SU-DHL-6 (cell line): ENCODE measurements at regions not wholly inside any gene's neighbourhood (a gene's known extent, or its start where the extent isn't known, plus 50 kb on each side); places are given as distances from the start of the nearest gene placed in this dataset.

Source experiments
- H2AFZ ChIP-seq: fragments of 200-600 bp; sonication (generic); 2 replicates; pipeline ENCODE4 v1.6.1; 2014; ENCODE audit warnings: low read depth, mild to moderate bottlenecking, moderate library complexity, mixed read lengths, antibody characterized with exemption, low read length; ENCODE audit not compliant: severe bottlenecking
- H3F3A ChIP-seq: fragments of 200-600 bp; shearing (Covaris generic); 2 replicates; pipeline ENCODE4 v1.6.0; 2016; ENCODE audit warnings: antibody characterized with exemption, mild to moderate bottlenecking; ENCODE audit not compliant: insufficient read depth
- H3K27ac ChIP-seq: fragments of 200-600 bp; sonication (generic); 2 replicates; pipeline ENCODE4 v1.5.1; 2016; ENCODE audit warnings: low read depth, mild to moderate bottlenecking, low read length, moderate library complexity, mixed read lengths
- H3K27me3 ChIP-seq: fragments of 200-600 bp; sonication (generic), shearing (Covaris generic); 2 replicates; pipeline ENCODE4 v1.6.0; 2014; ENCODE audit warnings: mild to moderate bottlenecking, low read length
- H3K36me3 ChIP-seq: fragments of 200-600 bp; sonication (generic); 2 replicates; pipeline ENCODE4 v1.6.1; 2014; ENCODE audit warnings: mild to moderate bottlenecking, low read length, mixed read lengths
- H3K4me2 ChIP-seq: fragments of 300-600, 200-600 bp; shearing (Covaris generic), sonication (generic); 2 replicates; pipeline ENCODE4 v1.6.0; 2014; ENCODE audit warnings: low read length, low read depth, mild to moderate bottlenecking; ENCODE audit not compliant: poor library complexity, severe bottlenecking
- H3K4me3 ChIP-seq: fragments of 200-600 bp; sonication (generic); 2 replicates; pipeline ENCODE4 v1.5.1; 2014; ENCODE audit warnings: antibody characterized with exemption, low read length, mild to moderate bottlenecking, mixed read lengths; ENCODE audit not compliant: insufficient read depth, poor library complexity, severe bottlenecking
- H3K79me2 ChIP-seq: fragments of 200-600 bp; sonication (generic); 2 replicates; pipeline ENCODE4 v1.6.1; 2014; ENCODE audit warnings: mild to moderate bottlenecking, low read length, moderate library complexity; ENCODE audit not compliant: insufficient read depth
- H3K9ac ChIP-seq: fragments of 200-600 bp; sonication (generic); 2 replicates; pipeline ENCODE4 v1.7.0; 2014; ENCODE audit warnings: mild to moderate bottlenecking, low read length
- H3K9me2 ChIP-seq: fragments of 200-600 bp; sonication (generic); replicated peaks from 2 replicates; pipeline ENCODE4 v1.6.1; 2014; ENCODE audit warnings: low read length; ENCODE audit not compliant: insufficient read depth
- H3K9me3 ChIP-seq: fragments of 200-600 bp; sonication (generic); 2 replicates; pipeline ENCODE4 v1.6.1; 2014; ENCODE audit warnings: low read length, mixed read lengths; ENCODE audit not compliant: insufficient read depth
- H4K20me1 ChIP-seq: fragments of 200-600 bp; sonication (generic); 2 replicates; pipeline ENCODE4 v1.6.1; 2014; ENCODE audit warnings: low read depth, mild to moderate bottlenecking, antibody characterized with exemption, low read length, moderate library complexity, mixed read lengths
- EZH2phosphoT487 ChIP-seq: fragments of 200-600 bp; sonication (generic), shearing (Covaris generic); conservative IDR thresholded peaks from 2 replicates; pipeline ENCODE4 v1.6.1; 2018; ENCODE audit warnings: mild to moderate bottlenecking, antibody characterized with exemption, low read length, moderate library complexity, mixed read lengths
- TF ChIP-seq, protein P1 (sequence below): fragments of 200-600 bp; sonication (generic); IDR thresholded peaks from one replicate; pipeline ENCODE4 v1.5.1; 2017; ENCODE audit warnings: antibody characterized with exemption, mild to moderate bottlenecking, low read length, moderate library complexity; ENCODE audit not compliant: insufficient read depth, poor library complexity, severe bottlenecking

DNA sequence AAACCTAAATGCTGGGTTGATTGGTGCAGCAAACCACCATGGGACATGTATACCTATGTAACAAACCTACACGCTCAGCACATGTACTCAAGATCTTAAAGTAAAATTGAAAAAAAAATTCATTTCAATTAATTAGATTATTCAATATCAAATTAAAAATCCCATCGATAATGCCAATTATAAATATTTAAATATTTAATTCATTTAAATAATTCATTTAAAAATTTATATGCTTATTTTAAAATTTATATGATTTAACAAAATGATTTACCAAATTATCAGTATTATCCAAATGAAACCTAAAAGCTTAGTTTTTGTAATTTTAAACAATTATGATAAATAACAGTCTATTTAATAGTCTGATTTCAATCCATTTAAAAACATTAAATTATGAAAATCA, 560.4 kb downstream of the NUP35 start:
- Histone ChIP-seq H3K4me2 (no peak overlapping the region), H3K79me2 (no peaks in the 10 kb centered on the region), H3K27me3 (no peaks in the 10 kb centered on the region), H4K20me1 (no peaks in the 10 kb centered on the region), H3F3A (no peaks in the 10 kb centered on the region), H3K27ac (no peak overlapping the region), H3K36me3 (no peaks in the 10 kb centered on the region), H3K9me3 (no peaks in the 10 kb centered on the region), H2AFZ (no peak overlapping the region), H3K4me3 (no peak overlapping the region), H3K9me2 (no peaks in the 10 kb centered on the region), H3K9ac (no peak overlapping the region)
- TF ChIP-seq, protein P1, sequence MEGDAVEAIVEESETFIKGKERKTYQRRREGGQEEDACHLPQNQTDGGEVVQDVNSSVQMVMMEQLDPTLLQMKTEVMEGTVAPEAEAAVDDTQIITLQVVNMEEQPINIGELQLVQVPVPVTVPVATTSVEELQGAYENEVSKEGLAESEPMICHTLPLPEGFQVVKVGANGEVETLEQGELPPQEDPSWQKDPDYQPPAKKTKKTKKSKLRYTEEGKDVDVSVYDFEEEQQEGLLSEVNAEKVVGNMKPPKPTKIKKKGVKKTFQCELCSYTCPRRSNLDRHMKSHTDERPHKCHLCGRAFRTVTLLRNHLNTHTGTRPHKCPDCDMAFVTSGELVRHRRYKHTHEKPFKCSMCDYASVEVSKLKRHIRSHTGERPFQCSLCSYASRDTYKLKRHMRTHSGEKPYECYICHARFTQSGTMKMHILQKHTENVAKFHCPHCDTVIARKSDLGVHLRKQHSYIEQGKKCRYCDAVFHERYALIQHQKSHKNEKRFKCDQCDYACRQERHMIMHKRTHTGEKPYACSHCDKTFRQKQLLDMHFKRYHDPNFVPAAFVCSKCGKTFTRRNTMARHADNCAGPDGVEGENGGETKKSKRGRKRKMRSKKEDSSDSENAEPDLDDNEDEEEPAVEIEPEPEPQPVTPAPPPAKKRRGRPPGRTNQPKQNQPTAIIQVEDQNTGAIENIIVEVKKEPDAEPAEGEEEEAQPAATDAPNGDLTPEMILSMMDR, result no peak
- no peak for TF ChIP-seq EZH2phosphoT487

DNA sequence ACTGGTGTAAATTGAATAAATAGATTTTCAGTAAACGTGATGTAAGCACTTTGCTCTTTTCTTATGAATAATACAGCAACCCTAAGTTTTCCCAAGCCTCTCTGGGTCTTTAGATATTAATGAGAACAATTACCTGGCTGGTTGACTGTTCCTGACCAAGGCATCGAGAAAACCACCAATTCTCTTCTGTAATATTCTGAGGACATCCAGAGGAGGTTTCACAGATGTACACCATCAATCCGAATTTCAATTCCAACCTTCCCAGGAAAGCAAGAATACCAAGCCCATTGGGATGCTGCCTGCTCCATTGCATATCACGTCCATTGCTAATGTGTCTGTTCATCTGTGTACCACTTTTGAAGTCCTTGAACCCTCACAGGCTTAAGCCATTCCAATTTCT, 571.8 kb downstream of the NUP35 start:
- no peak overlapping the region for H3K4me3 ChIP-seq
- H3K79me2 ChIP-seq, result no peaks in the 10 kb centered on the region
- H3K9me3 ChIP-seq, result peaks cover 16% of the 10 kb centered on the region; the same call in 1 of the 2 replicates
- H3K9ac ChIP-seq, result no peak overlapping the region
- no peaks in the 10 kb centered on the region for H3K27me3 ChIP-seq
- H3K27ac ChIP-seq, result no peak overlapping the region
- no peaks in the 10 kb centered on the region for H3K9me2 ChIP-seq
- no peaks in the 10 kb centered on the region for H4K20me1 ChIP-seq
- no peaks in the 10 kb centered on the region for H3K36me3 ChIP-seq
- no peak overlapping the region for H2AFZ ChIP-seq
- H3F3A ChIP-seq, result no peaks in the 10 kb centered on the region
- TF ChIP-seq, protein P1, result no peak
- no peak for TF ChIP-seq EZH2phosphoT487
- no peak overlapping the region for H3K4me2 ChIP-seq

DNA sequence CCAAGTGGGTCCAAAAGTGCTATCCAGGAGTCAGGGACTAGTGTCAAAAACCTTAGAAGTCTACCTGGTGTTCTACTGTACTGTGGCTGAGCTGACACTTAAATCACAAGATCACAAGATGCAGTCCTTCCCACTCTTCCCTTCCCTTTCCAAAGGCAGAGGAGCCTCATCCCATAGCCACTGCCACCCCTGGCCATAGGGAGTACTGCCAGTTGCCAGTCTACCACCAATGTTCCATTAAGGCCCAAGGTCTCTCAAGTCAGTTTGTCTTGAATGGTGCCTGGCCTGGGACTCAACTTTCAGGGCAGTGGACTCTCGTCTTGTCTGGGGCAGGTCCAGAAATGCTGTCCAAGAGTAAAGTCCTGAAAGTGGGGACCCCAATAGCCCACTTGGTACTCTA, 585.6 kb downstream of the NUP35 start:
- Histone ChIP-seq H2AFZ (no peak overlapping the region), H3K27ac (no peak overlapping the region), H3F3A (no peaks in the 10 kb centered on the region), H3K27me3 (no peaks in the 10 kb centered on the region), H3K79me2 (no peaks in the 10 kb centered on the region), H4K20me1 (no peaks in the 10 kb centered on the region), H3K36me3 (no peaks in the 10 kb centered on the region), H3K9ac (no peak overlapping the region), H3K9me3 (0 out of 2 replicates have a peak, but pooled peaks cover 3% of the 10 kb centered on the region), H3K4me3 (no peak overlapping the region), H3K9me2 (no peaks in the 10 kb centered on the region), H3K4me2 (no peak overlapping the region)
- no peak for TF ChIP-seq EZH2phosphoT487
- TF ChIP-seq, protein P1, result no peak
